Brain microvascular endothelial cell (primary cell): ENCODE measurements at regions not wholly inside any gene's neighbourhood (a gene's known extent, or its start where the extent isn't known, plus 50 kb on each side); places are given as distances from the start of the nearest gene placed in this dataset.
A peak's percentile ranks its signal among the peaks of the same experiment; 100 is the strongest.

Source experiments
- DNase-seq: peaks from one replicate; pipeline ENCODE4 v3.0.0-alpha.2; 2020
- H3K27ac ChIP-seq: fragments of 250-450 bp; sonication (Bioruptor Pico); 2 replicates; pipeline ENCODE4 v1.5.1; 2020; ENCODE audit warnings: mild to moderate bottlenecking, moderate library complexity
- H3K27me3 ChIP-seq: fragments of 250-450 bp; sonication (Bioruptor Pico); replicated peaks from 2 replicates; pipeline ENCODE4 v1.5.1; 2020; ENCODE audit warnings: mild to moderate bottlenecking
- H3K36me3 ChIP-seq: fragments of 250-450 bp; sonication (Bioruptor Pico); replicated peaks from 2 replicates; pipeline ENCODE4 v1.5.1; 2020; ENCODE audit warnings: mild to moderate bottlenecking
- H3K4me3 ChIP-seq: 2 replicates; pipeline ENCODE4 v1.5.1; 2011; ENCODE audit warnings: low read depth, mild to moderate bottlenecking, control low read depth, low read length, moderate library complexity
- in situ Hi-C: cut with HindIII; loops from 2 replicates; pipeline ENCODE4 v1.10.0; 2017; ENCODE audit warnings: low sequenced_read_pairs, low pct_ligation_motif_present
- TF ChIP-seq, protein P1 (sequence below): IDR thresholded peaks from 2 replicates; pipeline ENCODE4 v1.5.1; 2011; ENCODE audit warnings: low read depth, mild to moderate bottlenecking, moderate library complexity, low read length, control low read depth, inconsistent platforms; ENCODE audit errors: missing control alignments

DNA sequence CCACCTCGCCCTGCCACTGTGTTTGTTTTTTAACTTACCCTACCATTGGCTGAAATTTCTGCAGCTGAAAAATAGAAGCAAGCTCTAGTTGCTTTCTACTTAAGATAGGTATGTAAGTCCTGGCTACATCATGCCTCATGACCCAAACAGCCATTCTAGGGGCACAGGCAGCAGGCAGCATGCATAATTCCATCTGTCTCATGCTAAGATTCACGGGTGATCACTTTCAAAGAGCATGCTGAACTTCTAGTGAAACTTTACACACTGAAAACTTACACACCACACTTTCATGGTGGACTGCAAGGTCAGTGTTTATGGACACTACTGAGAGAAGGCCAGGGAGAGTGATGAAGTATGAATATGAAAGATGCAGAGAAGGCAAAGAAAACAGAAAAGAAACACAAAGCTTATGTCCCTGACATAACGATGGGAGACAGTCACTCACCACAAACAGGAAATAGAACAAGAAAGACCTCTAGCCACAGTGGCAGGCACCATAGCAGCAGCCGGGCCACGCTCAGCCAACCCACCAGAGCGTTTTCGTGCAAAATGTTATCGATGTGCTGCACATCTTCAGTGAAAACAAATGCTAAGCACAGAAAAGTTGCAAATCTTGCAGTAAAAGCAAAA is 102.3 kb upstream of the TIAM1 start:
- TF ChIP-seq, protein P1, sequence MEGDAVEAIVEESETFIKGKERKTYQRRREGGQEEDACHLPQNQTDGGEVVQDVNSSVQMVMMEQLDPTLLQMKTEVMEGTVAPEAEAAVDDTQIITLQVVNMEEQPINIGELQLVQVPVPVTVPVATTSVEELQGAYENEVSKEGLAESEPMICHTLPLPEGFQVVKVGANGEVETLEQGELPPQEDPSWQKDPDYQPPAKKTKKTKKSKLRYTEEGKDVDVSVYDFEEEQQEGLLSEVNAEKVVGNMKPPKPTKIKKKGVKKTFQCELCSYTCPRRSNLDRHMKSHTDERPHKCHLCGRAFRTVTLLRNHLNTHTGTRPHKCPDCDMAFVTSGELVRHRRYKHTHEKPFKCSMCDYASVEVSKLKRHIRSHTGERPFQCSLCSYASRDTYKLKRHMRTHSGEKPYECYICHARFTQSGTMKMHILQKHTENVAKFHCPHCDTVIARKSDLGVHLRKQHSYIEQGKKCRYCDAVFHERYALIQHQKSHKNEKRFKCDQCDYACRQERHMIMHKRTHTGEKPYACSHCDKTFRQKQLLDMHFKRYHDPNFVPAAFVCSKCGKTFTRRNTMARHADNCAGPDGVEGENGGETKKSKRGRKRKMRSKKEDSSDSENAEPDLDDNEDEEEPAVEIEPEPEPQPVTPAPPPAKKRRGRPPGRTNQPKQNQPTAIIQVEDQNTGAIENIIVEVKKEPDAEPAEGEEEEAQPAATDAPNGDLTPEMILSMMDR = no peak
- Histone ChIP-seq H3K4me3 (no peak overlapping the region), H3K27me3 (no peaks in the 10 kb centered on the region), H3K36me3 (no peaks in the 10 kb centered on the region), H3K27ac (no peak overlapping the region)
- DNase-seq = peak; percentile 14
- in situ Hi-C loops = no loop called here

DNA sequence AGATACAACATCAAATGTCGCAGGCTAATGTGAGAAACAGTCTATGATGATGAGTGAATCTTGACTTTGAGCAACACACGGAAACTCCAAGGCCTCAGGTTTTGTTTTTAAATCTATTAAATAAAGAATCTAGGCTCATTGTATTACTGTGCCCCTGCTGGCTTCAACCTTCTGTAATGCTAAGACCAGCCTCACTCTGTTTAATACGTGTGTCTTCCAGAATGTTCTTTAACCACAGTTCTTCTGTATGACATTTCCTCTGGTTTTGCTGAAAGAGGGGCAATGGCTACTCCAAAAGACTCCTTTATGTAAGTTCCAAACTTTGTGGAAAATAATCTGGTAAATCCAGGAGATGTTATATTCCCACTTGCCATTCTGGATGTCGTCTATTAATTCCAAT is 101.1 kb upstream of the TIAM1 start:
- in situ Hi-C loops = no loop called here
- no peak overlapping the region for H3K27ac ChIP-seq
- H3K27me3 ChIP-seq = no peaks in the 10 kb centered on the region
- TF ChIP-seq, protein P1 = no peak
- DNase-seq = no peak
- no peaks in the 10 kb centered on the region for H3K36me3 ChIP-seq
- H3K4me3 ChIP-seq = no peak overlapping the region

DNA sequence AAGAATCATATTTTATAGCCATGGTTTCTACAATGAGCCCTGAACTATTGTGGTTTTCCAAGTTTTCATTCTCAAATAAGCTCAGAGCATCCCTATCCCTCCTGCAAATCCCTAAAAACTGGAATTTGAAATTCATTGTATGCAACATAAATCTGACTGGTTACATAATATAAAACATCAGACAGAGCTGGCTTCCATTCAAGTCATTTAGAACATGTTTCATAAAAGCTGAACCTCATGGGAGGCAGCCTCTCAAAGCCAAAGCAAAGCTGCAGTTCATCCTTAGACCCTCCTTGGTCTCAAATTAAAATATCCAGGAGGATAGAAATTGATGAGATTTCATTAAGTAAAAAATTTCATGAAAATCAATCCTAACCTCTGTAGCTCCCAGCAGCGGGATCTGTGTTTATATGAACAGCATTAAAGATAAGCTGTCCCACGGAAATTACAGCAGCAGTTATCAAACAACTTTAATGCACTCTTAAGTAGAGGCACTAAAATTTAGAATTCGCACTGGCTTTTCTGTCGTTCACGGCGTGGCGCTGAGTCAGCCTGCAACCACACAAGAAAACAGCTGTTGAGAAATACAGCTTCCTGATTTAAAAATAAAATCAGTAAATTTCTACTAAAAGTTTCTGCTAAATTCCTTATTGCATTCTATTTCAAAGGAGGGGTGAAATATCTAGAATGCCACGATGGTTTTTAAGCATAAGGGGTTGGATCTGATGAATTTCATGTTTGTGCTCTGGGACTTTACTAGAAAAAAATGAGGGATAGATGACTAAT is 99.9 kb upstream of the TIAM1 start:
- Histone ChIP-seq H3K27me3 (no peaks in the 10 kb centered on the region), H3K36me3 (no peaks in the 10 kb centered on the region), H3K4me3 (no peak overlapping the region), H3K27ac (no peak overlapping the region)
- TF ChIP-seq, protein P1 = no peak
- in situ Hi-C loops = no loop called here
- DNase-seq = no peak

DNA sequence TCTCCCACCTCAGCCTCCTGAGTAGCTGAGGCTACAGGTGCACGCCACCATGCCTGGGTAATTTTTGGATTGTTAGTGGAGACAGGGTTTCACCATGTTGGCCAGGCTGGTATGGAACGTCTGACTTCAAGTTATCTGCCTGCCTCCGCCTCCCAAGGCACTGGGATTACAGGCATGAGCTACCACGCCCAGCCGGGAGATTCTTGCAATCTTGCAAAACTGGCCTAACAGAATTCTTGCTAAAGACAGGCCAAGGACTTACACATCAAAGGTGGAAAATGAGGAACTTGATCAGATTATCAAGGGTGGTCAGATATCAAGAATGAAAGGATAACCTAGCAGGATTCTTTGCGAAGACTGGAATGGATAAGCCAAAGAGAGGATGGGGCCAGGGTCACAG is 98.3 kb upstream of the TIAM1 start:
- Histone ChIP-seq H3K36me3 (no peaks in the 10 kb centered on the region), H3K27me3 (no peaks in the 10 kb centered on the region), H3K4me3 (no peak overlapping the region), H3K27ac (no peak overlapping the region)
- TF ChIP-seq, protein P1 = no peak
- no peak for DNase-seq
- in situ Hi-C loops = no loop called here

DNA sequence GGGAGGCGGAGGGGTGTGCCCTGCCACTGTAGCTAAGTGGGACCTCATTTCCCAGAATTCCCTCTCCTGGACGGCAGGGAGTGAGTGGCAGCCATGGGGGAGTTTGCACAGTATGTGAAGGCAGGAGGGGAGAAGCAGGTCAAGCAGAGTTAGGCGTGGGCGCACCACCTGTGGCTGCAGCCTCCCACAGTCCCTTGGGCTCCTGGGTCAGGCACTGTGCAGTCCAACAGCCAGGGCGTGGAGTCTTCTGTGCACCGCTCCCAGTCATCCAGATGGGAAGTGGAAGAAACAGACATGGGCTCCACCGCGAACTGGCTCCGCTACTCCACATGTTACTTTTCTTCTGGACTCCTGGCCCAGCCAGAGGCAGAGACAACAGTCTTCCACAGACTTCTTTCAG is 85.4 kb upstream of the TIAM1 start:
- Histone ChIP-seq H3K27ac (no peak overlapping the region), H3K4me3 (no peak overlapping the region), H3K27me3 (no peaks in the 10 kb centered on the region), H3K36me3 (no peaks in the 10 kb centered on the region)
- in situ Hi-C loops = no loop called here
- TF ChIP-seq, protein P1 = no peak
- no peak for DNase-seq
